Stimulated activated naive B cell treated with anti-CD40 and anti-IgM and Interleukin-4, amounts not matched to agents 10 μg/mL and 1 μg/mL and 100 μg/mL, for 72 hours (primary cell): ENCODE measurements at regions not wholly inside any gene's neighbourhood (a gene's known extent, or its start where the extent isn't known, plus 50 kb on each side); places are given as distances from the start of the nearest gene placed in this dataset.

Experiments used
- ATAC-seq, 2 donors: fragments of 150-1000 bp; cut with Tn5 transposase; replicated peaks; 2 replicates each; pipeline ENCODE4 v1.10.0; 2021; ENCODE audit warnings: moderate library complexity in 1 of 2
- DNase-seq: peaks from one replicate; pipeline ENCODE4 v3.0.0; 2021
- H3K27ac Mint-ChIP-seq: one replicate; pipeline ENCODE4 v1.8.0; 2022; ENCODE audit warnings: mild to moderate bottlenecking, mixed read lengths
- H3K27me3 Mint-ChIP-seq, 2 donors: one replicate each; pipeline ENCODE4 v1.8.0; 2022; ENCODE audit warnings: mixed read lengths in 2 of 2
- H3K36me3 Mint-ChIP-seq, 2 donors: one replicate each; pipeline ENCODE4 v1.8.0; 2022; ENCODE audit warnings: mixed read lengths in 2 of 2, mild to moderate bottlenecking in 1 of 2
- H3K4me1 Mint-ChIP-seq, 2 donors: one replicate each; pipeline ENCODE4 v1.8.0; 2022; ENCODE audit warnings: mixed read lengths in 2 of 2, mild to moderate bottlenecking in 1 of 2
- H3K4me3 Mint-ChIP-seq, 2 donors: one replicate each; pipeline ENCODE4 v1.8.0; 2022; ENCODE audit warnings: mild to moderate bottlenecking in 2 of 2, mixed read lengths in 2 of 2, moderate library complexity in 1 of 2
- H3K9me3 Mint-ChIP-seq, 2 donors: one replicate each; pipeline ENCODE4 v1.8.0; 2022; ENCODE audit warnings: mixed read lengths in 2 of 2, mild to moderate bottlenecking in 1 of 2

DNA sequence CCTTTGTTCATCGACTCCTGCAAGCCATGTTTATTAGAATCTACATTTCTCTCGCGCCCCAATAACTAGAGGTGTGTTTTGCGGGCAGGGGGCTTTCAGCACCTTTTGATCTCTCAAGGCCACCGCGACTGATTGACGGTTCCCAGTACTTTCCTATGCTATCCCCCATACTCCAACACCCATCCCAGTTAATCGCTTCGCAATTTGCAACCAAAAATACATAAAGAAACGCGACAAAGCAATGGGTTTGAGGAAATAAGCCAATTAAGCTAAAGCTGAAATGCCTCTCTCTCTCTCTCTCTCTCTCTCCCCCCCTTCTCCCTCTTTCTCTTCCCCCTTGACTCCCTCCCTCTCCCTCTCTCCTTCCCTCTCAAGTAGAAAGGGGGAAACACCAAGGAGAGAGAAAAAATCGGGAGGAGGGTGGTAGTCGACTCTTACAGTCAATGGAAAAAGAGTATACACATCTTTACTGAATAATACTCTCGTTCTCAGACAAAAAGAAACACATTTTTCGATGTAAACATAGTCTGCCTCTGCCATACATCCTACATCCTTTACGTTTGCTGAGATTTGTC is 128.0 kb upstream of the DPYD start:
- Mint-ChIP-seq H3K4me1 (peaks cover 35 to 52% of the 10 kb centered on the region in 2 donors), H3K27me3 (peaks cover 67 to 79% of the 10 kb centered on the region in 2 donors), H3K4me3 (peak overlapping the region; percentile 62 to 68), H3K36me3 (peaks cover 0 to 2% of the 10 kb centered on the region in 2 donors), H3K9me3 (no peaks in the 10 kb centered on the region), H3K27ac (no peak overlapping the region)
- DNase-seq = no peak
- ATAC-seq = no peak

GRCh38 chr1:98048244-98048643 is 127.4 kb upstream of the DPYD start:
- Mint-ChIP-seq H3K27me3 (peaks cover 70 to 77% of the 10 kb centered on the region in 2 donors), H3K9me3 (no peaks in the 10 kb centered on the region), H3K36me3 (peaks cover 0 to 2% of the 10 kb centered on the region in 2 donors), H3K27ac (peak overlapping the region; percentile 80), H3K4me1 (peaks cover 33 to 47% of the 10 kb centered on the region in 2 donors), H3K4me3 (peak overlapping the region; percentile 6 to 53)
- DNase-seq (peak; percentile 45), ATAC-seq (peak; percentile 65 to 67)

- Mint-ChIP-seq H3K4me1 (peaks cover 29 to 40% of the 10 kb centered on the region in 2 donors), H3K27me3 (peaks cover 64 to 70% of the 10 kb centered on the region in 2 donors), H3K9me3 (no peaks in the 10 kb centered on the region), H3K27ac (no peak overlapping the region), H3K36me3 (peaks cover 0 to 2% of the 10 kb centered on the region in 2 donors), H3K4me3 (no peak overlapping the region)
- DNase-seq (no peak), ATAC-seq (no peak)
Observed at GRCh38 chr1:98047171-98047570, 126.3 kb upstream of the DPYD start.

DNA sequence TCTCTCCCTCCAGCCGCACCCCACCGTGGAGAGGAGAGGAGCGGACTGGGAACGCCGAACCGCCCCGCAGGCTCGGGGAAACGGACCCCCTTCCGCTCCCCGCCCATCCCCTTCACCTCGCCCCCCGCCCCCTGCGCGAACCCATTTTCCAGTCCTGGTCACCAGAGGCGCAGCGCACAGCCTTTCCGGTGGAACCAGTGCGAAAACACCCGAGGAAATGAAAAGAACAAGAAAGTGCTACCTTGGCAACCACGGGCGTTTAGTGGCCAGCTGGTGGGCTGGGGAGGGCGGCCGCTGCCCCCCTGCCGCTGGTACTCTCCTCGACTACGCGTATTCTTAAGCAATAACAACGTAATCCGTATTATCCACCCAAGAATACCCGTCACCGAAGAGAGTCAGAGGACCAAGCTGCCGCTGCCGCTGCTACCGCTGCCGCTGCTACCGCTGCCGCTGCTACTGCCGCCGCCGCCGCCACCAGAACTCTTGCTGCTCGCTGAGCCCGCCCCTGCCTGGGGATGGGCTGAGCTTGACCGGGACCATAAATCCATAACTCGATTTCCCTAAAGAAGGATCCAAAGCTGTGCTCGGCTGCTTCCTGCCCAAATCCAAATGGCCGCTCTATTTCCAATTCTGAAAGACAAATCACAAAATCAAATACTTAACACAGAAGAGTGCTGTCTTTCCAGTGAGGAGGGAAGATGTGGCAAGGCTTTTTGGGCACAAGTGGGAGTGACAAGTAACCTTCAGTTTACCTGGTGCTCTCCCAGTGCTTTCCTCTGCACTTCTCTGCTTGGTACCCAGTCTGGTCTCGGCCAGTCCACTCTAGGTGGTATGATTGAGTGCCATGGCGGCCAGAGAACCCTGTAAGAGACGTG is 125.2 kb upstream of the DPYD start:
- H3K36me3 Mint-ChIP-seq = peaks cover 0 to 2% of the 10 kb centered on the region in 2 donors
- ATAC-seq (peak; percentile 25 to 30), DNase-seq (no peak)
- H3K4me3 Mint-ChIP-seq = peak overlapping the region; percentile 74 to 76
- H3K9me3 Mint-ChIP-seq = no peaks in the 10 kb centered on the region
- peak overlapping the region; percentile 38 for H3K27ac Mint-ChIP-seq
- H3K4me1 Mint-ChIP-seq = peaks cover 29 to 40% of the 10 kb centered on the region in 2 donors
- peaks cover 61 to 66% of the 10 kb centered on the region in 2 donors for H3K27me3 Mint-ChIP-seq

GRCh38 chr1:98045211-98045766 is 124.5 kb upstream of the DPYD start:
- peaks cover 0 to 2% of the 10 kb centered on the region in 2 donors for H3K36me3 Mint-ChIP-seq
- ATAC-seq (peak; percentile 44 to 52), DNase-seq (no peak)
- H3K9me3 Mint-ChIP-seq = no peaks in the 10 kb centered on the region
- no peak overlapping the region for H3K27ac Mint-ChIP-seq
- H3K27me3 Mint-ChIP-seq = peaks cover 56 to 61% of the 10 kb centered on the region in 2 donors
- peak overlapping the region; percentile 74 to 76 for H3K4me3 Mint-ChIP-seq
- peaks cover 29 to 40% of the 10 kb centered on the region in 2 donors for H3K4me1 Mint-ChIP-seq

- ATAC-seq = peak in 1 of 2 donors; percentile 11
- peaks cover 29 to 40% of the 10 kb centered on the region in 2 donors for H3K4me1 Mint-ChIP-seq
- H3K27ac Mint-ChIP-seq = no peak overlapping the region
- H3K27me3 Mint-ChIP-seq = peaks cover 54 to 55% of the 10 kb centered on the region in 2 donors
- no peak for DNase-seq
- peaks cover 0 to 2% of the 10 kb centered on the region in 2 donors for H3K36me3 Mint-ChIP-seq
- peak overlapping the region; percentile 68 to 76 for H3K4me3 Mint-ChIP-seq
- H3K9me3 Mint-ChIP-seq = no peaks in the 10 kb centered on the region
Observed at GRCh38 chr1:98044766-98045165, 123.9 kb upstream of the DPYD start.

- peaks cover 25 to 35% of the 10 kb centered on the region in 2 donors for H3K4me1 Mint-ChIP-seq
- ATAC-seq (no peak), DNase-seq (no peak)
- H3K27me3 Mint-ChIP-seq = peaks cover 48 to 49% of the 10 kb centered on the region in 2 donors
- no peak overlapping the region for H3K27ac Mint-ChIP-seq
- H3K36me3 Mint-ChIP-seq = peaks cover 0 to 2% of the 10 kb centered on the region in 2 donors
- H3K9me3 Mint-ChIP-seq = no peaks in the 10 kb centered on the region
- H3K4me3 Mint-ChIP-seq = peak overlapping the region; percentile 36 to 42
Observed at GRCh38 chr1:98044071-98044697, 123.3 kb upstream of the DPYD start.

- no peaks in the 10 kb centered on the region for H3K9me3 Mint-ChIP-seq
Observed at GRCh38 chr1:98035602-98036002, 114.8 kb upstream of the DPYD start.

DNA sequence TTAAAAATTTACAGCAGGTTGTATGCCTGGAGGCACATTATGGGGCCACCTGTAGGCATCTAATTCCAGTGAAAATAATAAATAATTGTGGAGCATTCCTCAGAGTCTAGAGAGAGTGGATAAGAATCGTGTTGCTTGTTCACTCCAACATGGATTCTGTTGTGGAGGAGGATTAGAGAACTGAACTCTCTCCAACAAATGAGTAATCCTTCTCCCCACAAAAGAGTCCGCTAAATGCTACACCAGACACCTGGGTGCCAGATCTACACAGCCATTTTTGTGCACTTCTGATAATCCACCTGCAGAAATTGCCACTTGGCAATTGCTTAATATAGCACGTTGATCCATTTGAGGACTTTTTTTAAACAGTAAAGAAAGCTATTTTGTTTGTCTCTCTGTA is 113.7 kb upstream of the DPYD start:
- H3K27ac Mint-ChIP-seq = no peak overlapping the region
- H3K4me1 Mint-ChIP-seq = no peaks in the 10 kb centered on the region
- no peak overlapping the region for H3K4me3 Mint-ChIP-seq
- H3K36me3 Mint-ChIP-seq = no peaks in the 10 kb centered on the region
- DNase-seq (no peak), ATAC-seq (no peak)
- no peaks in the 10 kb centered on the region for H3K27me3 Mint-ChIP-seq
- H3K9me3 Mint-ChIP-seq = no peaks in the 10 kb centered on the region

More at GRCh38 chr1:98035602-98036002, 114.8 kb upstream of the DPYD start:
- Mint-ChIP-seq H3K4me3 (no peak overlapping the region), H3K27ac (no peak overlapping the region), H3K4me1 (no peaks in the 10 kb centered on the region), H3K36me3 (no peaks in the 10 kb centered on the region), H3K27me3 (no peaks in the 10 kb centered on the region)
- ATAC-seq (no peak), DNase-seq (no peak)

GRCh38 chr1:98032958-98033357 is 112.1 kb upstream of the DPYD start:
- DNase-seq (no peak), ATAC-seq (no peak)
- H3K36me3 Mint-ChIP-seq = no peaks in the 10 kb centered on the region
- no peaks in the 10 kb centered on the region for H3K27me3 Mint-ChIP-seq
- H3K9me3 Mint-ChIP-seq = no peaks in the 10 kb centered on the region
- H3K4me3 Mint-ChIP-seq = no peak overlapping the region
- H3K27ac Mint-ChIP-seq = no peak overlapping the region
- no peaks in the 10 kb centered on the region for H3K4me1 Mint-ChIP-seq

DNA sequence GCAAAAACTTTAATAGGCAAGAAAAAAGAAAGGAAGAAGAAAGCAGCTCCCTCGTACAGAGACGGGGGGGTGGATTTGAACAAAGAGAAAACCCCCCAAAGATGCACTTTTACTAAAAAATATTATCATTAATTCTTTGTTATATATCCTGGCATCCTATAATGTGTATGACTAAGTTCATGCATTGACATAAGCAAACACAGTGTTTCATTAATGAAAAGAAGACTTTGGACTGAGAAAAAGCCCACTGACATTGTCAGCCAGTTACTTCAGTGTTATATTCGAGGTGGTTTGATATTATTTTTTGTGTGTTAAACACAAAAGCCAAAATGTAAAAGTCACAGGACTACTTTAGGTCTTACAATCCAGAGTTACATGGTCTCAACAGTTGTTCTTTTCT is 110.1 kb upstream of the DPYD start:
- no peak overlapping the region for H3K4me3 Mint-ChIP-seq
- DNase-seq (no peak), ATAC-seq (no peak)
- no peaks in the 10 kb centered on the region for H3K36me3 Mint-ChIP-seq
- no peaks in the 10 kb centered on the region for H3K9me3 Mint-ChIP-seq
- no peaks in the 10 kb centered on the region for H3K27me3 Mint-ChIP-seq
- no peak overlapping the region for H3K27ac Mint-ChIP-seq
- H3K4me1 Mint-ChIP-seq = no peaks in the 10 kb centered on the region

GRCh38 chr1:98030483-98030882 is 109.6 kb upstream of the DPYD start:
- no peaks in the 10 kb centered on the region for H3K27me3 Mint-ChIP-seq
- no peak overlapping the region for H3K4me3 Mint-ChIP-seq
- H3K4me1 Mint-ChIP-seq = no peaks in the 10 kb centered on the region
- no peaks in the 10 kb centered on the region for H3K9me3 Mint-ChIP-seq
- H3K27ac Mint-ChIP-seq = no peak overlapping the region
- H3K36me3 Mint-ChIP-seq = no peaks in the 10 kb centered on the region
- ATAC-seq (peak in 1 of 2 donors; percentile 18), DNase-seq (no peak)

DNA sequence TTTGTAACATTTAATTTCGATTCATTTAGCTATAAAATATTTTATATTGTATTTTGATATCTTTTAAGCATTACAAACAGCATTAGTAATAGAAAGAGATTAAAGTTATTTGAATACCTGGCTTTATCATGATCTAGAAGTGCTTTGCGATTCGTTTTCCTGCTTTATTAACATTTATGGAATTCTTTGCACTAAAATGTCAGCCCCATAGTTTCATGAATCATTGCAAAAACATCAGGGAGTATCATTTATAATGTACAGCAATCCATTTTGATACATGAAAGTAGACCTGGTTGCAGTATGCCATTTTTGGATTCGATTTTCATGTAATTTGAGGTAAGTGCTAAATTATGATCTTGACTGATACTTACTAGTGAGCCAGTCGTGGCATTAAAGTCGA is 108.0 kb upstream of the DPYD start:
- no peak overlapping the region for H3K4me3 Mint-ChIP-seq
- H3K36me3 Mint-ChIP-seq = no peaks in the 10 kb centered on the region
- H3K9me3 Mint-ChIP-seq = no peaks in the 10 kb centered on the region
- H3K4me1 Mint-ChIP-seq = no peaks in the 10 kb centered on the region
- DNase-seq = no peak
- no peaks in the 10 kb centered on the region for H3K27me3 Mint-ChIP-seq
- ATAC-seq = no peak
- H3K27ac Mint-ChIP-seq = no peak overlapping the region

- no peaks in the 10 kb centered on the region for H3K9me3 Mint-ChIP-seq
- H3K27ac Mint-ChIP-seq = no peak overlapping the region
- no peak for ATAC-seq
- no peaks in the 10 kb centered on the region for H3K36me3 Mint-ChIP-seq
- no peak for DNase-seq
- H3K4me3 Mint-ChIP-seq = no peak overlapping the region
- H3K27me3 Mint-ChIP-seq = peaks cover 0 to under 1% of the 10 kb centered on the region in 2 donors
- no peaks in the 10 kb centered on the region for H3K4me1 Mint-ChIP-seq
Observed at GRCh38 chr1:98027103-98027705, 106.4 kb upstream of the DPYD start.
